HG03066 (cell line): ENCODE measurements at regions not wholly inside any gene's neighbourhood (a gene's known extent, or its start where the extent isn't known, plus 50 kb on each side); places are given as distances from the start of the nearest gene placed in this dataset.
"Not testable (repeated sequence)": the region's sequence is repeated elsewhere in the genome, so short reads cannot be mapped to it uniquely, and the experiment has no call there.

Experiments used
- ATAC-seq: cut with Tn5 transposase; IDR thresholded peaks from one replicate; pipeline ENCODE4 v1.9.1; 2021; ENCODE audit warnings: low read depth; ENCODE audit not compliant: unreplicated experiment

DNA sequence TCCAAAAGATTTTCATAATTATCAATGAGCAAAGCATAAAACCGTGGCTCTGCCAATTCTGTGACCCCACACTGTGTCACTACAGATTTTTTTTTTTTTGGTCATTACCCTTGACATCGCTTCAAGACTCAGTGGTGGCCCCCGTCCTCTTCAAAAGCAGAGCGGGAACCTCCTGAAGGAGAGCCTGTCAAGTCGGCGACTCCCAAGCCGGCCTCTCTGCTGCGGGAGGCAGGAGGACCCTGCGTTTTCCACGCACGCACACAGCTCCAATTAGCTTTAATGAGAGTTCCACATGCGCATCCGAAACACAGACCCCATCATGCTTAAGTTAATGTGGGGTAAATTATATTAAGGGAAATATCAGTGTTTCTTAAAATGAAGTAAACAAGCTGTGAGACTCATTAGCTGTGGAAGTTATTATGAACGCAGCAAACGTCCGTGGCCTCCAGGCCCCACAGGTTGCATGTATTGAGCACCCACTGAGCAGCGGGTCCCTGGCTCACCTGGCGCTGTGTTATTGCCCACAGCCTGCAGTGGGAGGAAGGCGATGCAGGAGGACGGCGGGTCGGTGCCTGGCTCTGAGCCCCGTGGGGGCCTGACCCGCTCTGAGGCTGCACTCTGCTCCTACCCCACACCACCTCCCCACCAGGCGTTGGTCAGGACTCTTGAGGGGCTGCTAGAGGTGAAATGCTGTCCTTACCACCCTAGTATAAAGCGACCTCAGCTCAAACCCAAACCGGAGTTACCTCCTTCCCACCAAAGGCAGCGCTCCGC is 181.0 kb upstream of the SALL3 start:
- ATAC-seq = no peak

DNA sequence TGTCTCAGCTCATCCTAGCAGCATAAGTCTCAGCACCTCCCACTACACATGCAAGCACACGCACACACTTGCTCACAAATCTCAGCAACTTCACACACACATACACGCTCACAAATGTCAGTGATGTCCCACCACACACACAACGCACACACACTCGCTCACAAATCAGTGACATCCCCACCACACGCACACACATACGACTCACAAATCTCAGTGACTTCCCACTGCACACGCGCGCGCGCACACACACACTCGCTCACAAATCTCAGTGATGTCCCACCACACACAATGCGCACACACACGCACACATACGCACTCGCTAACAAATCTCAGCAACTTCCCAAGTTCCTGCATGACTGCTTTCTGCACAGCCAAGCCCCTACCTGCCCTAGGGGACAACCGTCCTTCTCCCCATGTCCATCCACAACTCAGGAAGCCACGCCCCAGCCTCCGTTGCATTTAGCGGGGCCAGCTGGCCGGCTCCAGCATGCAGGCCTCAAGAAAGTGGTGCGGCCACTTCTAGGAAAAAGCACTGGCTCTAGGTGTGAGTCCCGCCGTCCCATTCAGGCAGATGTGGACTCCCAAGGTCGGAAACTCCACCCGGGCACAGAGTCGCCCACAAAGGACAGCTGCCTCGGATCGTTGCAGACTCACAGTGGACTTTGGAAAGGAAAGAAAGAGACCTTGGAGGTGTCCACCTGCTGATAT is 180.1 kb upstream of the SALL3 start:
- ATAC-seq = no peak

DNA sequence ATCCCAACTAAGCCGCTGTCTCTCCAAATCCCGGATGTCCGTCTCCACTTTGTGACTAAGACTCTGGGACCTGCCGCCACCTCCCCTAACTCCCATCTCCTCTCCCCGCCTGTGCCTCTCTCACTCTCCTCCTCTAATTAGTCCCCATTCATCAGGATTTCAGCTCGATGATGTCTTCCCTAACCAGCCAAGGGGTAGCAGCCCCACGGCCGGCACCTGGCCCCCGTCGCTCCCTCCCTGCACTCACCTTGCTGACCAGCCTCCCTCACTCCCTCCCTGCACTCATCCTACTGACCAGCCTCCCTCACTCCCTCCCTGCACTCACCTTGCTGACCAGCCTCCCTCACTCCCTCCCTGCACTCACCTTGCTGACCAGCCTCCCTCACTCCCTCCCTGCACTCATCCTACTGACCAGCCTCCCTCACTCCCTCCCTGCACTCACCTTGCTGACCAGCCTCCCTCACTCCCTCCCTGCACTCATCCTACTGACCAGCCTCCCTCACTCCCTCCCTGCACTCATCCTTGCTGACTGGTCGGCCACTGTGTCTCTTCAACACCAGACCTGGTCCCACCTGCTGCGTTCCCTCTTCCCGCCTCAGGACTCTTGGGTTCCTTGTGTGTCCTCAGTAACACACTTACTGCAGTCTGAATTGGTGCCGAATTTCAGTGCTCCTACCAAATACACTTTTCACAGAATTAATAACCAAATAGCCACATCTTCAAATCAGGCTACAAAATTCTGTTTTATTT is 179.3 kb upstream of the SALL3 start:
- not testable (repeated sequence) for ATAC-seq

DNA sequence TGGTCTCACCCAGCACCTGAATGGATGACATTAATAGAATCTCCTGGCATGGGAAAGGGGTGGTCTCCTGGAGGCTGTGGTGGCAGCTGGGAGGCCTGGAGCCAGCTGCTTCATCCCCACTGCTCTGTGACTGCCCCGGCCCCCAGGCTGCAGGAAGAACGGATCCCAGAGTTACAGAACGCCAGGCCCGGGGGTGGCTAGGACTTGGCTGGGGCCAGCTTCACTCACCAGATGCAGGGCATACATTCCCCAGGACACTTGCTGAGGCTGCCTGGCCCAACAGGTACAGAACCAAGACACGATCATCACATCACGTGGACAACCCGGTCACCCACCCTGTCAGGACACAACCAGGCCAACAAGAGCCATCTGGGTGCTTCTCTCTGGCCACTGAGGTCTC is 178.6 kb upstream of the SALL3 start:
- ATAC-seq = no peak

DNA sequence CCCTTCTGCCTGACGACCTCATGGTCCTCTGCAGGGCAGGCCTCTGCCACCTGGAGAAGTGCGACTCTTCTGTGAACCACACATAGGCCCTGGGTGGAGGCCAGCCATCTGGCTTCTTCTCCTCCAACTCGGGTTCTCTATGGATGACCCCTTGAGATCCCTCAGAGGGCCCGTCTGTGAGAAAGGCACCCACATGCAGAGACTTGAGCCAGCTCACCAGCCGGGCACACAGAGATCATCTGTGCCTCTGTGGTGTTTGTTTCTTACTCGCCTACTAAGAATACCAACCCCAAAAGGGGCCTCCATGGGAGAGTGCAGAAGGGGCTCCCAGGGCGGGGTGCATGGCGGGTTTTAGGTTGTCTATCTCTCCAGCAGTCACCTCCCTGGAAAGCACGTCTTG is 176.5 kb upstream of the SALL3 start:
- no peak for ATAC-seq

DNA sequence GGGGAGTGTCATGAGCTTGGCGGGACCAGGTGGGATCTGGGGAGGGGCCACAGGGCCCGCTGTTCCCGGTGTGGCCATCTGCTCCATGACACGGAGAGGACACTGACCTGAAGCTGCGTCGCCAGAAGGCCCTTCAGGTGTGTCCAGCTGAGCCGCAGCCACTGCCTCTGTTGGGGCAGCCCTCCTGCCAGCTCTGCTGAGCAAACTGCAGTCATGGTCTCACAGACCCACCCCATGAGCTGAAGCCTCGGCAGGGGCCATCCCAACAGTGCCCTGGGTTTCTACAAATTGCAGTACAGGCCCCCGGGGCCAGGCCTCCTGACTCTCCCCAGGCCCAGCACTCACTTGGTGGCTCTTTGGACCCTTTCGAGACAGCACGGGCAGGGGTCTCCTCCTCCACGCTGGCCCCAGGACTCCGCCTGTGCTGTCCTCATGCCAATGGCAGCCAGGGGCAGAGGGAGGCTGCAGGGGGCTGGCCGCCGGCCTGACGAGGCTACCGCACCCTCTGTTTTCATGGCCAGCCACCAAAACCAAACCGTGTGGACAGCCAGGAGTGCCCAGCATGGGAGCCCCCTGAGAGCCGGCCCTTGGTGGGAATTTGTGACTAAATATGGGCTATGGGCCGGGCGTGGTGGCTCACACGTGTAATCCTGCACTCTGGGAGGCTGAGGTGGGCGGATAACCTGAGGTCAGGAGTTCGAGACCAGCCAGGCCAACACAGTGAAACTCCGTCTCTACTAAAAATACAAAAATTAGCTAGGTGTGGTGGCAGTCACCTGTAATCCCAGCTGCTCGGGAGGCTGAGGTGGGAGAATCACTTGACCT is 175.2 kb upstream of the SALL3 start:
- ATAC-seq = no peak

DNA sequence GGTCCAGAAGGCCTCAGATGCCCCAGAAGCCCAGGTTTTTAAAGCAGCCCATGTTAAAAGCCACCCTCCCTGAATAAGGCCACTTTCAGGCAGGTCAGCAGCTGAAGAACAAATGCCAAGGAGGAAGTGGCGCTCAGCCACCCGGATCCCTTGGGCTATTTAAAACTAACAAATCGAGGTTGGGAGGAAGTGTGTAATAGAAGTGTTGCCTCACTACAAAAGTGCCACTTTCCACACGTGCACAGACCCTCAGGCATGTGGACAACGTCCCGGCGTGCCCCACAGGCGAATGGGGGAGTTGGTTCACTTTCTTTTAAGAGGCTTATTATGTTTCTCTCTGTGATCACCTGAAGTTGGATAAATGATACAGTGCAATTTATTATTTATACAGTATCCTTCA is 173.8 kb upstream of the SALL3 start:
- ATAC-seq = no peak

DNA sequence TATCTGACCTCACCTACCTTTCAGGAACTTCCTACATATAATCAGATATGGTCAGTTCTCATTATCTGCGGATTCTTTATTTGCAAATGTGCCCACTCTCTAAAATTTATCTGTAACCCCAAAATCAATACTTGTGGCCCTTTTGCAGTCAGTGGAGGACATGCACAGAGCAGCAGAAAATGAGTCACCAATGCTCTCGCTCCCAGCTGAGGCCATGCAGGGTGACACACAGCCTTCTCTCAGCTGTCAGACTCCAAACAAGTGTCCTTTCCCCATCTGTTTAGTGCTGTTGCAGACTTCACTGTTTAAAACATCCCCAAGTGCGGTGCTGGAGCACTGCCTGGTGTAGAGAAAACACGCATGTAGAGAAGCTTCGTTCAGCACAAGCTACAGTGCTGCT is 171.9 kb upstream of the SALL3 start:
- ATAC-seq = no peak

DNA sequence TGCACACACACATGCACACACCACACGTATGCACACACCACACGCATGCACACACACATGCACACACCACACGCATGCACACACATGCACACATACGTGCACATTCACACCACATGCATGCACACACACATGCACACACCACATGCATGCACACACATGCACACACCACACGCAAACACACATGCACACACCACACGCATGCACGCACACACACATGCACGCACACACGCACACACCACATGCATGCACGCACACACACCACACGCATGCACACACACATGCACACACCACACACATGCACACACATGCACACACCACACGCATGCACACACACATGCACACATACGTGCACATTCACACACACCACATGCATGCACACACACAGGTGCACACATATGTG is 169.8 kb upstream of the SALL3 start:
- no peak for ATAC-seq

DNA sequence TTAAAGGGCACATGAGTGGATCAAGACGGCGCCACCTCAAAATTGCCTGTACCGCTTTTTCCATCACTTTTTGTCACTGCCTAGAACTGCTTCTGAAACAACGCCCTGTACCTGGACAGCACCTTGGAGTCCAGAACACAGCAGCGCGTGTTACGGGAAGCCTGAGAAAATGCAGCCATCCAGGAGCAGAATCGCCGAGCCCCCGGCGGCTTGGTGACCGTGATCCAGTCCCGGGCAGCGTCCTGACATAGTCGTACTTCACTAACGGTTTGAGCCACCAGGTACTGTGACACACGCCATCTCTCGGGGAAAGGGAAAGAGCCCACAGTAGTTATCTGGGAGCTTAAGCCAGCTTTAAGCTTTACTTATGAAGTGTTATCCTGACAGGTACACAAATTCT is 168.9 kb upstream of the SALL3 start:
- ATAC-seq = no peak

DNA sequence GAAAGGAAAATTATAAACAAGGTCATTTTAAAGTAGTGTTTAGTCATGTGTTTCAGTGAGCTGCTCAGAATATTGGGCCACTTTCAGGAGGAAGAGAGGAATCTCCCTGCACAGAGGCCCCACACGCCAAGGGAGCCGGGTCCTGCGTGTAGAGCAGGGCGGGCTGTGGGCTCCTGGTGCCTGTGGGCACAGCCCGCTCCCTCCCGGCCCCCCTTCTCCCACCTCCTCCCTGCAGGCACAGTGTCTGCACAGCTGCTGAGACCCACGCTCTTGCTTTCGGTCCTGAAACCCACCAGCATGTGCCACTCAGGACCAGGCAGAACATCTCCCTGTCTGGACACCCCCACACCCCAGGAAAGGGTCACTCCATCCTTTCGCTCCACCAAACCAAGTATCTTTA is 167.6 kb upstream of the SALL3 start:
- ATAC-seq = no peak

DNA sequence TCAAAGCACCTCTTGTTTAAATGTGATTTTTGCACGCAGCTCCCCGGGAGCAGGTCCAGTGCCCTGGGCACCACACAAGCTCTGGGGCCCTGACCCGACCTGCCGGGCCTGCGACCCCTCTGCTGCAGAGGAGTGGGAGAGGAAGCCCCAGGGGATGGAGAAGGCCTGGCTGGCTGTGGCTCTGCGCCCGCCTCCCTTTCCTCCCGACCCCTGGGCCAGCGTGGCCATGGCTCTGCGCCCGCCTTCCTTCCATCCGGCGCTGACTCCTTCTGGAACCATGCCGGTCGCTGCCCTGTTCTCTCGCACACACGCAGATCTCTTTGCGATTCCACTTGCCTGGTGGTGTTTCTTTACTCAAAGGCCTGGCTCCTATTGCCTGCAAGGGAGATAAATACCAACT is 166.5 kb upstream of the SALL3 start:
- no peak for ATAC-seq

DNA sequence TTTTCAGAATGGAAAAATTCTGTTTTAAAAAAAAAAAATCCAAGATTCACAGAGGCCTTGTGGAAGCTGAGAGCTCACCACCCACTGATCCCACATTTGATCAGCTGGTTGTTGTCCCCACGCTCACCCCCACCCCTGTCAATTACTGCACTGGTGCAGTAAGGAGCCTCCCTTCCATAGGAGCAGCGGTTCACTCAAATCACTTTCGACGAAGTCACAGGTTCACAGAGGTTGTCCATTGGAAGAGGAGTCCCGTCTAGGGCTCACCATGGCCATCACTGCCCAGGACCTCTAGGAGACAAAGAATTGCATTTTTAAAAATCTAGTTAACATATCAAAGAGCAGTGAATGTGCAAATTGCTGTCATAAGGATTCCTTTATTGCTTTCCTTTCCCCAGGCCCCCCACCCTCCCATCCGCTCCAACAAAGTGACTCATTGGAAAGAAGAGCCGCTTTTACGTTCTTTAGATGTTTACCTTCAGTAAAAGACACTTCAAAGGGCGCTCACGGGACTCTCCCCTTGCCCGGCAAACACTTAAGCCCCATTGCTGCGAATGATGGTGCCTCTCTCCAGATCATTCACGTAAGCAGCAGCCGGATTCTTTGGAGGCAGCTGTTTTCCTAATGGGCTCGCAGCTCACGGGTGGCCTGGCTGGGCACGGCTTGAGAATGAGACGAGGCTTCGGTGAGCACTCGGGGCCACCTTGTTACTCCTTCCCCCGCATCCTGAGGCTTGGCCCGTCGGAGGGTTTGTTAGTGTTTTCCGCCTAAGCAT is 165.5 kb upstream of the SALL3 start:
- ATAC-seq = no peak

DNA sequence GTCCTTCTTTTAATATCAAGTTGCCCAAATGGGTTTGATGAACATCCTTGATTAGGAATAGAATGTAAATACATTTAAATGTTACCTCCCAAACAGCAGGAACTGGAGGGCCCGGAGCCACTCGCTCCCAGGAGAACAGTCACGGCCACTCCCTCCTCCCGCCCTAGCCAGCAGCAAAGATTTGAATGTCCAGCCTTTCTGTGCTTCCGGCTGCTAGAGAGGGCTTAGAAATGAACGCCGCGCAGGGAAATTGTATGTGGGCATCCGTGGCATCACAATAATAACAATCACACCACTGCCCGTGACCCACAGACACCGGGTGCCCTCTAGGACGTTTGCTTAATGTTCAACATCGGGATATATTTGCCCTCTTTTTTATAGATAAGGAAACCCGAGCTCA is 164.9 kb upstream of the SALL3 start:
- ATAC-seq = no peak

DNA sequence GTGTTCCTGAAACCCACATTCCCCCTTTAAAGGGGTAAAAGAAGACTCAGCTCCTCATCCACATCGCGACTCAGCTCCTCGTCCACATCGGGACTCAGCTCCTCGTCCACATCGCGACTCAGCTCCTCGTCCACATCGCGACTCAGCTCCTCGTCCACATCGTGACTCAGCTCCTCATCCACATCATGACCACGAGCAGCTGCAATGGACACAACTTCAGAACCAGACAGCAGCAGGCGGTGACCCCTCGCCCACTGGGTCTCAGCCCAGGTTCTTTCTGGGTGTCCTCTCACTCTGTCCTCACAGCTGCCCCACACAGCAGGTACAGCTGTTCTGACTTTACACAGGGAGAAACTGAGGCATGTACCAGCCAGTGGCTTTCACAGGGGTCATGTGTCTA is 163.5 kb upstream of the SALL3 start:
- ATAC-seq = no peak

DNA sequence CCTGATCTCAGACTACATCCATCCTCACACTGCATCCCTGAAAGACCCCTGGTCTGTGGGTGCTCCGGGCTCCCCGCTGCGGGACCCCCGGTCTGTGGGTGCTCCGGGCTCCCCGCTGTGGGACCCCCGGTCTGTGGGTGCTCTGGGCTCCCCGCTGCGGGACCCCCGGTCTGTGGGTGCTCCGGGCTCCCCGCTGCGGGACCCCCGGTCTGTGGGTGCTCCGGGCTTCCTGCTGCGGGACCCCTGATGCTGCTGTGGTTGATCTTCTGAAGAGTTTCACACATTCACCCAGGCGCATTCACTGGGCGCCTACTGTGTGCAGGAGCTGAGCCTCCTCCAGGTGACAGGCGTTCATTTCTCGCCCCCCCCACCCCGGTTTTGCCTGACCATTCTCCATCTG is 162.7 kb upstream of the SALL3 start:
- ATAC-seq = no peak

DNA sequence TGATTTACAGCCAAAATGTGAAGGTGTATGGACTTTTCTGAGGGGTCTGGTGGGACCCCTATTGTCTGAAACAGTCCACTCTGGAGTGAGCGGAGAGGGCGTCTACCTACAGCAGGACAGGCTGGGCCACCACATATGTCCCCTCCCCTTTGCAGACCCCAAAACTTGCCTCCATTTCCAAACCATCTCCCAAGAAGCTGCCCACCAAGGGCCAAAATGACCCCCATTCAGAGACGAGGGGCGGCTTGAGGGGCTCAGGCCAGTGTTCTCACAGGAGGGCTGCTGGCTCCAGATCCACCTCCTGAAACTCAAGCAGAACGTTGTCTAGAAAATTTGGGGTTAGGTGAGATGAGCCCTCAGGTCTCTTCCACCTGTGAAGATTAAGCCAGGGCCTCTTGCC is 161.1 kb upstream of the SALL3 start:
- no peak for ATAC-seq

DNA sequence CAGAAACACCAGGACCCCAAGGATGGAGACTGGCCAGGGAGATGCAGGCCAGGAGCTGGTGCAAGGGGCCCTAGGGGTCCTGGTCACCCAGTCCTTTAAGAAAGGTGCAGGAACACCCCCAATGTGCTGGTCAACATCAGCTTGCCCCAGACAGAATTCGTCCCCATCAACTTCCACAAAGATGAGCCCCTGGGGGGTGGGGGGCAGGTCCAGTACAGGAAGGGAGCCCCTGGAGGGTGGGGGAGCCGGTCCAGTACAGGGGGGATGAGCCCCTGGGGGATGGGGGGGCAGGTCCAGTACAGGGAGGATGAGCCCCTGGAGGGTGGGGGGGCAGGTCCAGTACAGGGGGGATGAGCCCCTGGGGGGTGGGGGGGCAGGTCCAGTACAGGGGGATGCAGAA is 160.7 kb upstream of the SALL3 start:
- no peak for ATAC-seq

DNA sequence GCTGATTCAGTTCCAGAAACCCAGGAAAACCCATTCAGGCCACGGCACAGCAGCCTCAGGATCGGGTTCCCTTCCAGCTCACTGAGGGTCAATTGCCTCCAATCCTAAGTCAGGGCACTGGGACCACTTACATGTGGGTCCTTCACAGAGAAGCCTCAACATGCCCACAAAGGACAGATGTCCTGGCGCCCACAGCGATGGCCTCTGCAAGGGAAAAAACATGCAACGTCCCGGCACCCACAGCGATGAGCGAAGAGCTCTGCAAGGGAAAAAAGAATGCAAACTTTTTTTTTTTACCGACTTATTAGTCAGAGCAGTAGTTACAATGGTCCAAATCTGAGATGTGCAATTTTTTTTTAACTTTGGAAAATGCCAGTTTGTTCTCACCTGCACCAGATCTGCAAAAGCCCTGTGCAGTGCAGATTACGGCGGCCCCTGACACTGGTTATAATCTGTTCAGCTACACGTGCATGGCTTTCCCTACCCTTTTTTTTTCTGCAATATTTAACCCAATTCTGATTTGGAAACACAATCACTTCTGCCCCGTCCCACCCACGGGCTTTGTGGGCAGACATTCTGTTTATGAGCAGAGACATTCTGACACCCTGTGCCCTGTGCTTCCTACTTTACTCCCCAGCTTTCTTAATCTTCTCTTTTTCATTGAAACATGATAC is 159.3 kb upstream of the SALL3 start:
- ATAC-seq = no peak

DNA sequence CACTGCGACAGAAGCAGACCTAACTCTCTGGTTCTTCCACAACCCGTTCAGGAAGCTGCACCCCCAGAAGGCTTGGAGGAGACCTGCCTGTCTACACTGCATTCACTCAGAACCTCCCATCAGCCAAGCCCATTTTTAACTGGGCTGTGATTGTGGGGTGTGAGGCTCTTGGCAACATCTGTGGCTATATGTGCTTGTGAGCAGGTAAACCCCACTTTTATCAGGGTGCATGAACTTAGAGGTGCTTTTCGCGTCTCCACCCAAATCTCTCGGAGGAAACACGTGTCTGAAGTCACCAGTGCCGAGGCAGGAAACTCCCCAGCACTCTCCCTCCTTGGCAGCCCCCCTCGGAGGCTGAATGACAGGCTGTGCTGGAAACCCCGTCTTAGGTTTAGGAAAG is 158.2 kb upstream of the SALL3 start:
- ATAC-seq = no peak
